Kidney (tissue), 13 donors: ENCODE measurements at regions not wholly inside any gene's neighbourhood (a gene's known extent, or its start where the extent isn't known, plus 50 kb on each side); places are given as distances from the start of the nearest gene placed in this dataset.

Source experiments
- DNase-seq, 5 donors: peaks; one replicate each; pipeline ENCODE4 v3.0.0-alpha.2; 2013 to 2020
- FAIRE-seq: peaks from 2 replicates; lab custom pipeline; 2012; peaks lifted over from hg19 to GRCh38; lab: Jason Lieb, UNC
- H3K27ac ChIP-seq, 2 donors: one replicate each; pipeline ENCODE4 v1.7.0; 2013; ENCODE audit warnings: low read depth in 2 of 2, low read length in 2 of 2, inconsistent platforms in 1 of 2
- H3K27me3 ChIP-seq: one replicate; pipeline ENCODE4 v1.7.1; 2013; ENCODE audit warnings: low read length, inconsistent platforms; ENCODE audit not compliant: control insufficient read depth, insufficient read depth
- H3K36me3 ChIP-seq, 3 donors: one replicate each; pipeline versions ENCODE4 v1.7.0 to v1.7.1; 2013; ENCODE audit warnings: low read length in 3 of 3, control low read depth in 1 of 3, inconsistent platforms in 1 of 3; ENCODE audit not compliant: insufficient read depth in 3 of 3, control insufficient read depth in 2 of 3
- H3K4me1 ChIP-seq, 3 donors: one replicate each; pipeline versions ENCODE4 v1.7.0 to v1.7.1; 2013; ENCODE audit warnings: low read length in 3 of 3, inconsistent platforms in 1 of 3, low read depth in 1 of 3; ENCODE audit not compliant: control insufficient read depth in 2 of 3, insufficient read depth in 2 of 3
- H3K4me3 ChIP-seq, 3 donors: one replicate each; pipeline versions ENCODE4 v1.7.0 to v1.8.1; 2013; ENCODE audit warnings: low read length in 3 of 3, control low read depth in 1 of 3, inconsistent platforms in 1 of 3
- H3K9ac ChIP-seq, 3 donors: one replicate each; pipeline versions ENCODE4 v1.7.0 to v1.7.1; 2013; ENCODE audit warnings: low read length in 3 of 3, control low read depth in 1 of 3, inconsistent platforms in 1 of 3
- H3K9me3 ChIP-seq, 3 donors: one replicate each; pipeline versions ENCODE4 v1.7.0 to v1.7.1; 2013; ENCODE audit warnings: low read length in 3 of 3, control low read depth in 1 of 3, inconsistent platforms in 1 of 3; ENCODE audit not compliant: control insufficient read depth in 2 of 3, insufficient read depth in 1 of 3
- intact Hi-C: fragments of 100-400 bp; cut with DNase I; formaldehyde crosslinking; loops from one replicate; pipeline ENCODE4 v1.11.1; 2022
- TF ChIP-seq, protein P1 (sequence below): IDR thresholded peaks from 3 replicates; pipeline ENCODE4 v1.5.1; 2012; ENCODE audit warnings: mild to moderate bottlenecking, moderate library complexity, borderline replicate concordance; ENCODE audit not compliant: insufficient read depth; ENCODE audit errors: extremely low read depth
- donor health status: control.
- donor health status: control.
- donor health status: control.
- donor health status: control.
- donor health status: control.
- donor health status: DM: yes; HTN: yes; CAD: no.
- donor health status: Normal renal cell carcinoma (clear cell type).

DNA sequence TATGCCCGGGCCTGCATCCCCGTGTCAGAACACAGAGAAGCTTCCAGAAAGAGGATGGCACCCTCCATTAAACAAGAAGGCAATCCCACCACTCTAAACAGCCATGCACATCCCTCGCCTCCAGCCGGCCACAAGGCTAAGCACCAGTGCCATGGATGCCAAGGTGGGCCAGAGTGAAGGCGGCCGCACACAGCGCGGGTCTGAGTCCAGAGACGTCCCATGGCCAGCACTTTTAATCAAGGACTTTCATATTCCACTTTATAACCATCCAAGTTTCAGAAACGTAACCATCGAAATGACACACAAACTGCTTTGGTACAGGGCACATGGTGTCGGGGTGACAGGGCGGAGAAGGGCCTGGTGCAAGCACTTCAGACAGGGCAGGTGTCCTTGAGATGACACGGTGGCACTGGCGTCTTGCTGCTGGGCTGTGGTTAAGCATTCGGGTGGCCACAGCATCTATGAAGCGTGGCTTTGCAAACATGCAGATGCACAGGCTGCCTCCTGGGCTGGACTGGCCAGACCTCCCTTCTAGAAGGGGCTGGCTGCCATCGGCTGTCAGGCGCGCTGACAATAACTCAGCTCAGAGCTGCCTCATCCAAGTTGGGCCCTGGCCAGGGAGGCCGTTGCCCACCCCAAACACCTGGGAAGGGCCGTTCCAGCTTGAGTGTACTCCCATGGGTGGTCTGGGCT is 117.2 kb downstream of the RFLNA start:
- Histone ChIP-seq H3K9me3 (no peaks in the 10 kb centered on the region), H3K9ac (no peak overlapping the region), H3K4me3 (no peak overlapping the region), H3K27ac (no peak overlapping the region), H3K36me3 (peaks cover 0 to 6% (median 0%) of the 10 kb centered on the region in 3 donors), H3K4me1 (peaks cover 0 to 11% (median 10%) of the 10 kb centered on the region in 3 donors), H3K27me3 (no peaks in the 10 kb centered on the region)
- FAIRE-seq (no peak), DNase-seq (no peak)
- TF ChIP-seq, protein P1, sequence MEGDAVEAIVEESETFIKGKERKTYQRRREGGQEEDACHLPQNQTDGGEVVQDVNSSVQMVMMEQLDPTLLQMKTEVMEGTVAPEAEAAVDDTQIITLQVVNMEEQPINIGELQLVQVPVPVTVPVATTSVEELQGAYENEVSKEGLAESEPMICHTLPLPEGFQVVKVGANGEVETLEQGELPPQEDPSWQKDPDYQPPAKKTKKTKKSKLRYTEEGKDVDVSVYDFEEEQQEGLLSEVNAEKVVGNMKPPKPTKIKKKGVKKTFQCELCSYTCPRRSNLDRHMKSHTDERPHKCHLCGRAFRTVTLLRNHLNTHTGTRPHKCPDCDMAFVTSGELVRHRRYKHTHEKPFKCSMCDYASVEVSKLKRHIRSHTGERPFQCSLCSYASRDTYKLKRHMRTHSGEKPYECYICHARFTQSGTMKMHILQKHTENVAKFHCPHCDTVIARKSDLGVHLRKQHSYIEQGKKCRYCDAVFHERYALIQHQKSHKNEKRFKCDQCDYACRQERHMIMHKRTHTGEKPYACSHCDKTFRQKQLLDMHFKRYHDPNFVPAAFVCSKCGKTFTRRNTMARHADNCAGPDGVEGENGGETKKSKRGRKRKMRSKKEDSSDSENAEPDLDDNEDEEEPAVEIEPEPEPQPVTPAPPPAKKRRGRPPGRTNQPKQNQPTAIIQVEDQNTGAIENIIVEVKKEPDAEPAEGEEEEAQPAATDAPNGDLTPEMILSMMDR = no peak
- intact Hi-C loops = no loop called here

DNA sequence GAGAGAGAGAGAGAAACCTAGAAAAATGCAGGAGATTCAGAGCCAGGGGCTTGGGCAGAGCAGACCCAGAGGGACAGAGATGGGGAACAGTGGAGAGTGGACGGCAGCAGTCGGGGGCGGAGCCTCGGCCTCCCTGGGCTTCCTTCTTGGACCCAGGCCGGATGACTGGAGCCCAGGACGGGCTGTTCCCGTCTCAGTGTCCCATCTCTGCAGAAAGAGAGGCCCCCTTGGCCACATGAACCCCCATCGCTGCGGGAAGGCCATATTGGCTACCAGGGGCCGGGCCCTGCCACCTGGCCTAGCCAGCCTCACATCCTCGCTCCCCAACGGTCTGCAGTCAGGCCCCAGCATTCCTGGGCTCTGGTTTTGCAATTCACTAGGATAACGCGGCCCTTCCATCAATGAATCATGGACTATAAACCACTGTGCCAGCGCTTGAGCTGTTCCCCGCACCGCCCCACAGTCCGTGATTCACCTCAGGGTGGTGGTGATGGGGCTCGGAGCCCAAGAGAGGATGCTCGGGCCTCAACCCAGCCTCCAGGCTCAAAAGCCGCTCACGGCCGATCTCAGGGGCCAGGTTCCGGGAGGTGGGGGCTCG is 116.5 kb downstream of the RFLNA start:
- Histone ChIP-seq H3K27me3 (no peaks in the 10 kb centered on the region), H3K36me3 (peaks cover 0 to 6% (median 0%) of the 10 kb centered on the region in 3 donors), H3K4me1 (peaks cover 0 to 11% (median 10%) of the 10 kb centered on the region in 3 donors), H3K4me3 (no peak overlapping the region), H3K9ac (no peak overlapping the region), H3K9me3 (no peaks in the 10 kb centered on the region), H3K27ac (no peak overlapping the region)
- DNase-seq (peak in 2 of 5 donors; percentile 60 to 87), FAIRE-seq (no peak)
- intact Hi-C loops = no loop called here
- TF ChIP-seq, protein P1 = no peak

DNA sequence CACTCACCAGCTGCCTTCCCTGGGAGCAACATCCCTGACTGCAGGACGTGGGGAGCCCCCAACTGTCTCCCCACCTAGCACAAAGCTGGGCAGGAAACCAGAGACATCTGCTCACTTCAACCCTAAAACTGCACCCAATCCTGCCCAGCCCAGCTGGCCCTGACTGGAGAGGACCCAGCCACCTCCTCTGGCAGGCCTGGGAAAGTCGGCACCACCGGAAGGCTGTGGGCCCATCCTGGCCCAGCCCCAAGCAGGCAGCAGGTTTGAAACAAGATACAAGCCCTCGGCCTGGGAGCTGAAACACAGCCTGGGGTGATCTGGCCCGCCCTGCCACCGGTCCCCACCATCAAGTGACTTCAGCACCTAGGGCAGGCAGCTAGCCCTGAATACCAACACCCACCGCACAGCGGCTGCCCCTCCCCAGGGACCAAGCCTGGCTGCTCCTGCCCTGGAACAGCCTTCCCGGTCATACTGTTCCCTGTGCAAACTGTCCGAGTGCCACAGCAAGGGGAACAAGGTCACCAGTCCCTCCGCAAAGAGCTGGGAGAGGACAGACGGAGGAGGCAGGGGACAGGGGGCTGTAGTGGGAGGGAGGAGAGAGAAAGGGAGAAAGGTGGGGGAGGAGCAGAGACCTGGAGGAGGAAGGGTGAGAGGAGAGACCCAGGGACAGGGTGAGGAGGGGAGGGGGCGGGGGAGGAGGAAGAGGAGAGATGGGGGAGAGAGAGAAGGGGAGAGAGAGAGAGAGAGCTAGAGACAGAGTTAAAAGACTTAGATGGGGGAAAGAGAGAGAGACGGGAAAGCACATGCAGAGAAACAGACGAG is 115.7 kb downstream of the RFLNA start:
- peak overlapping the region in 1 of 2 donors; percentile 51 for H3K27ac ChIP-seq
- H3K4me3 ChIP-seq = no peak overlapping the region
- TF ChIP-seq, protein P1 = no peak
- H3K27me3 ChIP-seq = no peaks in the 10 kb centered on the region
- intact Hi-C loops = no loop called here
- peak overlapping the region in 1 of 3 donors; percentile 51 for H3K9ac ChIP-seq
- FAIRE-seq = no peak
- H3K36me3 ChIP-seq = peaks cover 0 to 6% (median 0%) of the 10 kb centered on the region in 3 donors
- H3K9me3 ChIP-seq = no peaks in the 10 kb centered on the region
- DNase-seq = peak in 4 of 5 donors; percentile 64 to 74 (median 68)
- H3K4me1 ChIP-seq = peaks cover 0 to 11% (median 10%) of the 10 kb centered on the region in 3 donors
